ENCODE measurements at regions not wholly inside any gene's neighbourhood (a gene's known extent, or its start where the extent isn't known, plus 50 kb on each side); places are given as distances from the start of the nearest gene placed in this dataset.

- TF ChIP-seq ZNF462 (CRISPR knock-in tag; IDR thresholded peaks at IDR 0.05): no peak
- TF ChIP-seq STAT1 (IDR thresholded peaks at IDR 0.05; ENCODE audit: unreplicated experiment): no peak
- TF ChIP-seq EZH2phosphoT487 (IDR thresholded peaks at IDR 0.05; ENCODE audit: unreplicated experiment): no peak
- TF ChIP-seq CREB1 (CRISPR knock-in tag; IDR thresholded peaks at IDR 0.05; ENCODE audit: low read depth): no peak
- no peak for TF ChIP-seq CTCF (conservative IDR thresholded peaks at IDR 0.05; ENCODE audit: low read depth in 2 of 2)
Measured at GRCh38 chr2:79272616-79273015, 113.1 kb upstream of the REG3A start (continued).

GRCh38 chr2:79271456-79271855 is 111.9 kb upstream of the REG3A start:
- Histone ChIP-seq H3K36me3 (ENCODE audit: insufficient read depth) (no peaks in the 10 kb centered on the region; the same call in 1 of the 2 replicates), H4K20me1 (replicated peaks; ENCODE audit: insufficient read depth) (no peaks in the 10 kb centered on the region), H3K27ac (ENCODE audit: low read depth) (no peak overlapping the region), H3K4me2 (no peak overlapping the region), H3K4me1 (ENCODE audit: insufficient read depth) (peaks cover 12% of the 10 kb centered on the region), H2AFZ (no peak overlapping the region), H3K27me3 (ENCODE audit: insufficient read depth) (no peaks in the 10 kb centered on the region), H3K4me3 (no peak overlapping the region), H3F3A (replicated peaks; ENCODE audit: low read depth) (no peaks in the 10 kb centered on the region), H3K9me2 (ENCODE audit: insufficient read depth) (peaks cover 11% of the 10 kb centered on the region; the same call in 1 of the 2 replicates), H3K79me2 (replicated peaks; ENCODE audit: insufficient read depth) (no peaks in the 10 kb centered on the region)
- ATAC-seq: no peak
- no peak for DNase-seq (ENCODE audit: low spot score)
- Mint-ChIP-seq H3K36me3 (ENCODE audit: low read depth) (peaks cover 8% of the 10 kb centered on the region; the same call in 1 of the 3 replicates), H3K27me3 (ENCODE audit: insufficient read depth, low read depth, poor library complexity) (no peaks in the 10 kb centered on the region), H3K9me3 (peaks cover 20% of the 10 kb centered on the region; the same call in 2 of the 3 replicates), H3K4me3 (no peak overlapping the region), H3K27ac (no peak overlapping the region), H3K4me1 (peaks cover 8% of the 10 kb centered on the region)
- TF ChIP-seq ZNF462 (CRISPR knock-in tag; IDR thresholded peaks at IDR 0.05) (no peak), STAT1 (IDR thresholded peaks at IDR 0.05; ENCODE audit: unreplicated experiment) (no peak), ZNF114 (CRISPR knock-in tag; IDR thresholded peaks at IDR 0.05) (no peak)
